OCI-LY7 (cell line): ENCODE measurements at regions not wholly inside any gene's neighbourhood (a gene's known extent, or its start where the extent isn't known, plus 50 kb on each side); places are given as distances from the start of the nearest gene placed in this dataset.

ENCODE experiments used
- CTCF ChIP-seq: fragments of 200-600 bp; sonication (generic); conservative IDR thresholded peaks from 2 replicates; pipeline ENCODE4 v1.5.1; 2014; ENCODE audit warnings: mild to moderate bottlenecking, antibody characterized with exemption, low read length, moderate library complexity, mixed read lengths
- EZH2phosphoT487 ChIP-seq: fragments of 200-600 bp; sonication (generic); IDR thresholded peaks from 2 replicates; pipeline ENCODE4 v1.6.1; 2018; ENCODE audit warnings: low read depth, borderline replicate concordance, mild to moderate bottlenecking, mixed run types, antibody characterized with exemption, low read length, moderate library complexity, mixed read lengths

GRCh38 chr2:128395196-128395595, 76.5 kb upstream of the HS6ST1 start:
- TF ChIP-seq CTCF (no peak), EZH2phosphoT487 (no peak)
